Gastrocnemius medialis (tissue), 4 donors: ENCODE measurements at regions not wholly inside any gene's neighbourhood (a gene's known extent, or its start where the extent isn't known, plus 50 kb on each side); places are given as distances from the start of the nearest gene placed in this dataset.

Experiments used
- POLR2A ChIP-seq, 2 donors: fragments of 450-650 bp; IDR thresholded peaks; one replicate each; pipeline ENCODE4 v1.6.1; 2017; ENCODE audit warnings: antibody characterized with exemption in 2 of 2, mild to moderate bottlenecking in 2 of 2, moderate library complexity in 2 of 2
- TF ChIP-seq, protein P1 (sequence below), 5 experiments: fragments of 450-650 bp in 3 of 5; fragments of 200-600 bp in 2 of 5; sonication (generic) in 2 of 5; IDR thresholded peaks in 4 of 5; conservative IDR thresholded peaks in 1 of 5; 1 replicate in 4 of 5; 2 replicates in 1 of 5; pipeline ENCODE4 v1.5.1; 2016 to 2019; ENCODE audit warnings: antibody characterized with exemption in 5 of 5, mild to moderate bottlenecking in 3 of 5, moderate library complexity in 3 of 5

DNA sequence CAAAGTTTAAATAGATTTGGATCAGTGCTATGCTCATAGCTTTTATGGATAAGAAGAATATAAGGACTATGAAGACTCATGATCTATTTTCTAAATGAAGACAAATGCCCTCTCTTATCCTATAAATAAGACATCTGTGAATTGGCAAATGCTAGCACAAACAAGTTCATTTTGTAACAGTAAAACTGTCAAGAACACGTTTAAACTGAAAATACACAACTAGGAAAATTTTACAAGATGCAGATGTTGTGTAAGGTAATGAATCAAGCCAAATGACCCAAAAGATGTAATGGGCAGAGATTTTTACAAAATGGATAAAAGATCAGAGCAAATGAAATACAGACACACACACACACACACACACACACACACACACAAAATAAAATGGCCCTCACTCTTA is 180.5 kb downstream of the MOXD1 start:
- TF ChIP-seq, protein P1, sequence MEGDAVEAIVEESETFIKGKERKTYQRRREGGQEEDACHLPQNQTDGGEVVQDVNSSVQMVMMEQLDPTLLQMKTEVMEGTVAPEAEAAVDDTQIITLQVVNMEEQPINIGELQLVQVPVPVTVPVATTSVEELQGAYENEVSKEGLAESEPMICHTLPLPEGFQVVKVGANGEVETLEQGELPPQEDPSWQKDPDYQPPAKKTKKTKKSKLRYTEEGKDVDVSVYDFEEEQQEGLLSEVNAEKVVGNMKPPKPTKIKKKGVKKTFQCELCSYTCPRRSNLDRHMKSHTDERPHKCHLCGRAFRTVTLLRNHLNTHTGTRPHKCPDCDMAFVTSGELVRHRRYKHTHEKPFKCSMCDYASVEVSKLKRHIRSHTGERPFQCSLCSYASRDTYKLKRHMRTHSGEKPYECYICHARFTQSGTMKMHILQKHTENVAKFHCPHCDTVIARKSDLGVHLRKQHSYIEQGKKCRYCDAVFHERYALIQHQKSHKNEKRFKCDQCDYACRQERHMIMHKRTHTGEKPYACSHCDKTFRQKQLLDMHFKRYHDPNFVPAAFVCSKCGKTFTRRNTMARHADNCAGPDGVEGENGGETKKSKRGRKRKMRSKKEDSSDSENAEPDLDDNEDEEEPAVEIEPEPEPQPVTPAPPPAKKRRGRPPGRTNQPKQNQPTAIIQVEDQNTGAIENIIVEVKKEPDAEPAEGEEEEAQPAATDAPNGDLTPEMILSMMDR (IDR thresholded peaks at IDR 0.05 in 4 of 5, conservative IDR thresholded peaks at IDR 0.05 in 1 of 5): no peak
- no peak for TF ChIP-seq POLR2A (IDR thresholded peaks at IDR 0.05)
